ENCODE measurements at regions not wholly inside any gene's neighbourhood (a gene's known extent, or its start where the extent isn't known, plus 50 kb on each side); places are given as distances from the start of the nearest gene placed in this dataset.

DNA sequence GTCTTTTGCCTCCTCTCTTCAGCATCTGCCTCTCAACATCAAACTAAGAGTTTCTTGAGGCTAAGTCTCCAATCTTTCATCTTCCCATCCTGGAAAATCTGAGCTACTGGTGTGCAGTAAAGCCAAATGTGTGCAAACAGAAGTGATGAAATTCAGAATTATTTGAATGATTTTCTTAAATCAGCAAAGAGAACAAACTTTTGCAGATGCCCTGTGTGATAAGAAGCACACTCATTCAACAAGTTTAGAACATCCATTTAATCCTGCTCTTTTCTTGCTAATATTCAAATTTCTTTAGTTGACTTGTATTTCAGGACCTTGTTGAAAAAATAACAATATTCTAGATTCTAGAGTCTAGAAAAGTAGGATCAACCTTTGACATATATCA, 1374.9 kb upstream of the CELF4 start:
- TF ChIP-seq, protein P1, sequence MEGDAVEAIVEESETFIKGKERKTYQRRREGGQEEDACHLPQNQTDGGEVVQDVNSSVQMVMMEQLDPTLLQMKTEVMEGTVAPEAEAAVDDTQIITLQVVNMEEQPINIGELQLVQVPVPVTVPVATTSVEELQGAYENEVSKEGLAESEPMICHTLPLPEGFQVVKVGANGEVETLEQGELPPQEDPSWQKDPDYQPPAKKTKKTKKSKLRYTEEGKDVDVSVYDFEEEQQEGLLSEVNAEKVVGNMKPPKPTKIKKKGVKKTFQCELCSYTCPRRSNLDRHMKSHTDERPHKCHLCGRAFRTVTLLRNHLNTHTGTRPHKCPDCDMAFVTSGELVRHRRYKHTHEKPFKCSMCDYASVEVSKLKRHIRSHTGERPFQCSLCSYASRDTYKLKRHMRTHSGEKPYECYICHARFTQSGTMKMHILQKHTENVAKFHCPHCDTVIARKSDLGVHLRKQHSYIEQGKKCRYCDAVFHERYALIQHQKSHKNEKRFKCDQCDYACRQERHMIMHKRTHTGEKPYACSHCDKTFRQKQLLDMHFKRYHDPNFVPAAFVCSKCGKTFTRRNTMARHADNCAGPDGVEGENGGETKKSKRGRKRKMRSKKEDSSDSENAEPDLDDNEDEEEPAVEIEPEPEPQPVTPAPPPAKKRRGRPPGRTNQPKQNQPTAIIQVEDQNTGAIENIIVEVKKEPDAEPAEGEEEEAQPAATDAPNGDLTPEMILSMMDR (IDR thresholded peaks at IDR 0.05; ENCODE audit: insufficient read depth, low read length, poor library complexity, severe bottlenecking) = no peak
- TF ChIP-seq EZH2phosphoT487 (conservative IDR thresholded peaks at IDR 0.05; ENCODE audit: low read length) = no peak

Data from SU-DHL-6 (cell line).